Small intestine (tissue), 7 donors: ENCODE measurements at regions not wholly inside any gene's neighbourhood (a gene's known extent, or its start where the extent isn't known, plus 50 kb on each side); places are given as distances from the start of the nearest gene placed in this dataset.

Experiments
- DNase-seq, 2 donors: peaks; one replicate each; pipeline versions ENCODE4 v3.0.0 to v3.0.0-alpha.2; 2013
- FAIRE-seq: peaks from 2 replicates; lab custom pipeline; 2012; peaks lifted over from hg19 to GRCh38; lab: Jason Lieb, UNC
- H3K27ac ChIP-seq, 3 donors: one replicate each; pipeline ENCODE4 v1.5.1; 2013; ENCODE audit warnings: low read length in 2 of 3, mild to moderate bottlenecking in 2 of 3, control low read depth in 1 of 3, inconsistent platforms in 1 of 3, low read depth in 1 of 3, moderate library complexity in 1 of 3
- H3K27me3 ChIP-seq, 3 donors: one replicate each; pipeline ENCODE4 v1.6.1; 2013; ENCODE audit warnings: low read length in 3 of 3, inconsistent platforms in 1 of 3; ENCODE audit not compliant: control insufficient read depth in 3 of 3, insufficient read depth in 3 of 3
- H3K36me3 ChIP-seq, 3 donors: one replicate each; pipeline ENCODE4 v1.6.1; 2013; ENCODE audit warnings: low read length in 3 of 3, inconsistent platforms in 1 of 3, low read depth in 1 of 3, mild to moderate bottlenecking in 1 of 3, moderate library complexity in 1 of 3; ENCODE audit not compliant: control insufficient read depth in 3 of 3, insufficient read depth in 2 of 3
- H3K4me1 ChIP-seq, 3 donors: one replicate each; pipeline ENCODE4 v1.6.1; 2013; ENCODE audit warnings: low read length in 2 of 3, inconsistent platforms in 1 of 3, low read depth in 1 of 3, mild to moderate bottlenecking in 1 of 3, moderate library complexity in 1 of 3; ENCODE audit not compliant: control insufficient read depth in 3 of 3, insufficient read depth in 2 of 3
- H3K4me3 ChIP-seq, 3 donors: one replicate each; pipeline ENCODE4 v1.5.1; 2013; ENCODE audit warnings: low read length in 3 of 3, control low read depth in 1 of 3, inconsistent platforms in 1 of 3, low read depth in 1 of 3, mild to moderate bottlenecking in 1 of 3, moderate library complexity in 1 of 3
- H3K9me3 ChIP-seq, 2 donors: one replicate each; pipeline ENCODE4 v1.6.1; 2013; ENCODE audit warnings: low read depth in 1 of 2, low read length in 1 of 2; ENCODE audit not compliant: control insufficient read depth in 2 of 2, insufficient read depth in 1 of 2
- WGBS, 3 donors: extraction: QIAGEN DNeasy Blood & Tissue Kit; methylation state at CpG; one replicate each; pipeline ENCODE4 v1.1.7; 2013; 5-methylcytosine and 5-hydroxymethylcytosine counted together
- donor health status: healthy with polysubstance abuse.
- donor health status: control.
- donor health status: control.
- donor health status: Bipolar disorder and iron deficiency.
- donor health status: healthy.

DNA sequence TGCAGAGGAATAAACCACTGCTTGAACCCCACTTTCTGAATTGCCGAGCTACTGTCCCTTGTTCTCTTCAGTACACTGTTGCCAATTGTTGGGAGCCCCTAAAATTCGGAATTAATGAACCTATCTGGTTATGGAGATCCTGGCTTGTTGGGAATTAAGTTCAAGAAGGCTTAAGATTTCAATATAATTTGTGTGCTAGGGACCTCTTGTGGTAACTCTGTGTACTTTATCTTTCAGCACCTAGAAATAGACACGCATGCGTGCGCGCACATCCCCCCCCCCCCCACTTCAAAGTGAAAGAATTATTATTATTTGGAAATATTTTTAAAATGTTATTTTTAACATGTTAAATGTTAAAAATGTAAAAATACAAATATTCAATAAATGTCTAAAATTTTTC is 53.3 kb upstream of the FAM169A start:
- 8 to 11% (median 10%) methylated on average over 6 of the region's 6 CpGs for WGBS, 3 donors
- H3K27ac ChIP-seq: no peak overlapping the region
- H3K4me3 ChIP-seq: no peak overlapping the region
- H3K9me3 ChIP-seq: peaks cover 0 to 11% of the 10 kb centered on the region in 2 donors
- no peak for FAIRE-seq
- H3K36me3 ChIP-seq: no peaks in the 10 kb centered on the region
- DNase-seq: peak; percentile 56 to 57
- peaks cover 0 to 3% (median 0%) of the 10 kb centered on the region in 3 donors for H3K4me1 ChIP-seq
- no peaks in the 10 kb centered on the region for H3K27me3 ChIP-seq

DNA sequence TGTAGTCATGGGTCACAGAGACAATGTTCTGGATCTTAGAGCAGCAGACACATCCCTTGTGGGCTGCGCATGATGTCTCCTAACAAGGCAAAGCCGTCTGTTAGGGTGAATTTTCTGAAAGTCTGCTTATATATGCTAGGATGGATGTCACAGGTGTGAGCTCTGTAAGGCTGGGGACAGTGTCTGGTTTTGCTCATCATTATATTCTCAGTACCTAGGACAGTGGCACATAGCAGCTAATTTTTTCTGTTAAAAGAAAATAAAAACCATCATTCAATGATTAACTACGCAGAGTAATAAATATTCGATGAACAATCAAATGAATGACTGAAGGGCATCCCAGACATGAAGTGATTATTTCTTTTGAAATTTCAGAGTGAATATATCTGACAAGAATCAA is 52.9 kb upstream of the FAM169A start:
- H3K27ac ChIP-seq: no peak overlapping the region
- no peak for DNase-seq
- H3K4me1 ChIP-seq: peaks cover 0 to 3% (median 0%) of the 10 kb centered on the region in 3 donors
- no peaks in the 10 kb centered on the region for H3K27me3 ChIP-seq
- WGBS, 3 donors: 58 to 80% (median 69%) methylated on average over 4 of the region's 4 CpGs
- peaks cover 0 to 11% of the 10 kb centered on the region in 2 donors for H3K9me3 ChIP-seq
- no peak overlapping the region for H3K4me3 ChIP-seq
- no peak for FAIRE-seq
- no peaks in the 10 kb centered on the region for H3K36me3 ChIP-seq

DNA sequence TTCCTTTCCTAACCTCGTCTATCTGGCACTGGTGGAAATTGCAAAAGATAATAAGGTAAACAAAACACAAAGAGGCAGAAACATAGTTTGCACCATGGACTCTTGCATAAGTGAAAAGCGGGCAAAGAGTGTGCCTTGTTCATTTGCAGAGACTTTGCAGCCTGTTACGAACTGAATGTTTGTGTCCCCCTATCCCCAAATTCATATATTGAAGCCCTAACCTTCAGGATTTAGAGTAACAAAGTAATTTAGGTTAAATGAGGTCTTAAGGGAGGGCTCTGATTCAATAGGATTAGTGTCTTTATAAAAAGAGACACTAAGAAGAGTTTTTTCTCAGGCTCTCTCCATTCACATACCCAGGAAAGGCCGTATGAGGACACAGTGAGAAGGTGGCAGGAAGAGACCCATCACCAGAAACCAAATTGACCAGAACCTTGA is 52.1 kb upstream of the FAM169A start:
- H3K27ac ChIP-seq: no peak overlapping the region
- FAIRE-seq (no peak), DNase-seq (no peak)
- no peaks in the 10 kb centered on the region for H3K27me3 ChIP-seq
- peaks cover 0 to 3% (median 0%) of the 10 kb centered on the region in 3 donors for H3K4me1 ChIP-seq
- no peaks in the 10 kb centered on the region for H3K36me3 ChIP-seq
- H3K4me3 ChIP-seq: no peak overlapping the region
- peaks cover 0 to 11% of the 10 kb centered on the region in 2 donors for H3K9me3 ChIP-seq
- 70 to 80% (median 79%) methylated on average over 4 of the region's 4 CpGs for WGBS, 3 donors

DNA sequence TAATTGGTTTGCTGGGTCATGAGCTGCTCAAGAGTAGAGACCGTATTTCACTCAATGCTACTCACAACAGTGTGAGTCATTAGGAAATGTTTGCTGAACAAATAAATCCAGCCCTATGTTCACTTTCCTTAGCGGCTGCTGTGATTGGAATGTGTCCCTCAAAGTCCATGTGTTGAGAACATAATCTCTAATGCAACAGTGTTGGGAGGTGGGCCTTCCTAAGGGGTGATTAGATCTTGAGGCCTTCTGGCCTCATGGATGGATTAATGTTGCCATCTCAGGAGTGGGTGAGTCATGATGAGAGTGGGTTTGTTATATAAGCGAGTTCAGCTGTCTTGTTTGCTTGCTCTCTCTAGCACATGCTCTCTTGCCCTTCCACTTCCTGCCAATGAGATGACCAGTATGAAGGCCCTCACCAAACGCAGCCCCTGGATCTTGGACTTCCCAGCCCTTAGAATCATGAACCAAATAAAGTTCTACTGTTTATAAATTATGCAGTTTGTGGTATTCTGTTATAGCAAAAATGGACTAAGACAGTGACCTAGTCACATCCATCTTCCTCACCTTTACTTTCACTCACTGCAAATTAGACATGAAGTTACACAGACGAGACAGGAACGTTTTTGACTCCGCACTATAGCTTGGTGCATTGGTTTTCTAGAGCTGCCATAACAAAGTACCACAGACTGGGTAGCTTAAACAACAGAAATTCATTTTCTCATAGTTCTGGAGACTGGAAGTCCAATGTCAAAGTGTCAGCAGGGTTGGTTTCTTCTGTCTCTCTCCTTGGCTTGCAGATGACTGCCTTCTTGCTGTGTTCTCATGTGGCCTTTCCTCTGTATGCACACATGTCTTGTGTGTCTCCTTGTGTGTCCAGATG is 50.9 kb upstream of the FAM169A start:
- Histone ChIP-seq H3K4me1 (peaks cover 0 to 3% (median 0%) of the 10 kb centered on the region in 3 donors), H3K9me3 (peaks cover 0 to 11% of the 10 kb centered on the region in 2 donors), H3K4me3 (no peak overlapping the region), H3K36me3 (no peaks in the 10 kb centered on the region), H3K27ac (no peak overlapping the region), H3K27me3 (no peaks in the 10 kb centered on the region)
- DNase-seq: peak; percentile 48 to 59
- 68 to 79% (median 76%) methylated on average over 7 of the region's 7 CpGs for WGBS, 3 donors
- no peak for FAIRE-seq
